ENCODE measurements at regions not wholly inside any gene's neighbourhood (a gene's known extent, or its start where the extent isn't known, plus 50 kb on each side); places are given as distances from the start of the nearest gene placed in this dataset.

GRCh38 chr7:110076194-110076593 lies 1014.7 kb upstream of the LRRN3 start:
- TF ChIP-seq CTCF (IDR thresholded peaks at IDR 0.05) (no peak), POLR2A (IDR thresholded peaks at IDR 0.05) (no peak)

Data from lower leg skin (tissue), 3 donors.